GM13976 (cell line): ENCODE measurements at regions not wholly inside any gene's neighbourhood (a gene's known extent, or its start where the extent isn't known, plus 50 kb on each side); places are given as distances from the start of the nearest gene placed in this dataset.
"Not testable (repeated sequence)": the region's sequence is repeated elsewhere in the genome, so short reads cannot be mapped to it uniquely, and the experiment has no call there.

Experiments
- DNase-seq: peaks from one replicate; pipeline ENCODE4 v3.0.0; 2012; ENCODE audit warnings: low spot score
- CTCF ChIP-seq: IDR thresholded peaks from 2 replicates; pipeline ENCODE4 v1.5.1; 2012; ENCODE audit warnings: borderline replicate concordance, mild to moderate bottlenecking; ENCODE audit not compliant: insufficient read depth; ENCODE audit errors: extremely low read depth, missing control alignments, control extremely low read depth
- in situ Hi-C: fragments of 300-500 bp; cut with MboI; formaldehyde crosslinking; loops from one replicate; pipeline ENCODE4 v1.12.0; 2022; ENCODE audit warnings: low sequenced_read_pairs, mixed read lengths, inconsistent platforms; ENCODE audit not compliant: unreplicated experiment

DNA sequence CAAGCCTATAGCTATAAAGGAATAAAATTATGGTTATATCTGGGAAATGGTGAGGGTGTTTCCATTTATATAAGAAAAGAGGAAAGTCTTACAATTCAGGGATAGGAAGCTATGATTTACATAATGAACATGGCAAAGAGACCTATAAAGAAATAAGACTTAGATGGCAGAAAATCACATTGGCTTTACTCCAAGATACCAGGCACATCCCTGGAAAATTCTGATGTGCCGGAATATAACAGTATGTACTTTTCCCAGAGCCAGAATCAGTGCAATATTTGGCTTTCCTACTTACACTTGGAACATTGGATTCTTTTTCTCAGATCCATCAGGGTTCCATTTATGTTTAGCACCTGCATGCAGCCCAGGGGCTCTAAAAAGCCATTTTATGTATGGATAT, 357.8 kb downstream of the CETN3 start:
- in situ Hi-C loops, result no loop called here
- no peak for TF ChIP-seq CTCF
- no peak for DNase-seq

GRCh38 chr5:90050103-90050502, 359.5 kb downstream of the CETN3 start:
- no peak for DNase-seq
- in situ Hi-C loops, result no loop called here
- no peak for TF ChIP-seq CTCF

DNA sequence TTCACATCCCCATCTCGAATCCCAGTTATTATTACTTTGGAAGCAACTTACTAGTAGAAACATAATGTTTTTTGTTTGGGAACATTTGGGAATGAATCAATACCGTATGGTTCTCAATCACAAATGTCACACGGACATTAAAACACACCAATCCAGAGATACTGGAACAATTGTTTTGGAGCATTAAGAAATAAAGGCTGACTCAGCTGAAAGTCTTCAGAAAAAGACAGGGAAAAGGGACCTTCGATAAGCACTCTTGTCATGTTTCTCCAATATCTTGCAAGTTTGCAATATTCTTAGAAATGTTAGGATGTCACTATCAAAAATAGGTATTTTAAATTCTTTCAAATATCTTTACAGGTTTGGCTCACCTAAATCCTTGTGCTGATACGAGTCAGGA, 362.4 kb downstream of the CETN3 start:
- in situ Hi-C loops, result no loop called here
- TF ChIP-seq CTCF, result no peak
- DNase-seq, result no peak

DNA sequence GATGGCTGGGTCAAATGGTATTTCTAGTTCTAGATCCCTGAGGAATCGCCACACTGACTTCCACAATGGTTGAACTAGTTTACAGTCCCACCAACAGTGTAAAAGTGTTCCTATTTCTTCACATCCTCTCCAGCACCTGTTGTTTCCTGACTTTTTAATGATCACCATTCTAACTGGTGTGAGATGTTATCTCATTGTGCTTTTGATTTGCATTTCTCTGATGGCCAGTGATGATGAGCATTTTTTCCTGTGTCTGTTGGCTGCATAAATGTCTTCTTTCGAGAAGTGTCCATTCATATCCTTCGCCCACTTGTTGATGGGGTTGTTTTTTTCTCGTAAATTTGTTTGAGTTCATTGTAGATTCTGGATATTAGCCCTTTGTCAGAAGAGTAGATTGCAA, 369.5 kb downstream of the CETN3 start:
- DNase-seq, in situ Hi-C loops: not testable (repeated sequence)

GRCh38 chr5:90037646-90038045, 371.9 kb downstream of the CETN3 start:
- DNase-seq, result no peak
- TF ChIP-seq CTCF, result no peak

GRCh38 chr5:90022711-90023053, 386.9 kb downstream of the CETN3 start:
- no peak for TF ChIP-seq CTCF
- DNase-seq, result no peak
- in situ Hi-C loops, result no loop called here

More at GRCh38 chr5:90037646-90038045, 371.9 kb downstream of the CETN3 start:
- in situ Hi-C loops, result no loop called here

DNA sequence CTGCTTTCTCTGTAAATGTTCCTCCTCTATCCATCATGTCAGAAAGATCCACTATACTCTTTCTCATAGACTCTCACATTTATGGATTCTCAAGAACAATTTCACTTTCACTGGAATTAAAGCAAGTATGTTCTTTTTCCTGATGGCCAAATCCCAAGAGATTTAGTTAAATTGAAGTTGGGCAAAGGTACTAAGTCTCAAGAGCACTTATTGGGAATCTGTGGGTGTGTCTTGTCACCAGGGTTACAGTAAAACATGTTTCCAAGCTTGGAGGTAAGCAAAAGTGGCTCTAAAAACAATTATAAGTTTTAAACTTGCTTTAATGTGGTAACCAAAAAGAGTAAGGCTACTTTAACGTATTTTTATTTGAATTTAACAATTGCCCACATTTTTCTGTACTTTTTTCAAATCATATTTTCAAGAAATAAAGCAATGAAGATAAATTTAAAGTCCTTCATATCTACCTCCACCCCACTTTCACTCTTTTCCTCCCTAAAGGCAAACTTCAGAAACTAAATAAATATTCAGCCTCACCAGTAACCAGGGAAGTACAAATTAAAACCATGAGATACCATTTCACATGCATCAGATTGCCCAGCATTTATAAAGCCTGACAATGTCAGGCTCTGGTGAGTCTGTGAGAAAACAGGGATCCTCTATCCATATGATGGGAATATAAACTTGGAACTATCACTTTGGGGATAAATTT, 387.4 kb downstream of the CETN3 start:
- no peak for DNase-seq
- no peak for TF ChIP-seq CTCF
- in situ Hi-C loops, result no loop called here
